Breast epithelium (tissue), 4 donors: ENCODE measurements at regions not wholly inside any gene's neighbourhood (a gene's known extent, or its start where the extent isn't known, plus 50 kb on each side); places are given as distances from the start of the nearest gene placed in this dataset.

Source experiments
- DNase-seq, 2 donors: peaks; one replicate each; pipeline ENCODE4 v3.0.0-alpha.2; 2019; ENCODE audit warnings: low spot score in 2 of 2
- H3K27ac ChIP-seq, 2 donors: fragments of 200-600 bp; sonication (generic) in 1 of 2; one replicate each; pipeline ENCODE4 v1.5.1; 2016 to 2019; ENCODE audit warnings: mild to moderate bottlenecking in 1 of 2
- H3K27me3 ChIP-seq, 2 donors: fragments of 200-600 bp; sonication (generic) in 1 of 2; one replicate each; pipeline versions ENCODE4 v1.5.1 to v1.6.0; 2017 to 2019; ENCODE audit warnings: control low read depth in 1 of 2, mild to moderate bottlenecking in 1 of 2
- H3K36me3 ChIP-seq: fragments of 200-600 bp; one replicate; pipeline ENCODE4 v1.5.1; 2019
- H3K4me1 ChIP-seq, 2 donors: fragments of 200-600 bp; sonication (generic); one replicate each; pipeline ENCODE4 v1.5.1; 2016 to 2019; ENCODE audit warnings: control low read depth in 1 of 2
- H3K4me3 ChIP-seq, 3 donors: fragments of 200-600 bp; sonication (generic); 1 replicate in 2 of 3; 2 replicates in 1 of 3; pipeline ENCODE4 v1.5.1; 2016 to 2019; ENCODE audit warnings: mild to moderate bottlenecking in 3 of 3, moderate library complexity in 2 of 3
- H3K9me3 ChIP-seq, 2 donors: fragments of 200-600 bp; sonication (generic) in 1 of 2; one replicate each; pipeline ENCODE4 v1.5.1; 2016 to 2019; ENCODE audit warnings: control low read depth in 1 of 2
- POLR2A ChIP-seq: fragments of 450-650 bp; IDR thresholded peaks from one replicate; pipeline ENCODE4 v1.6.1; 2016; ENCODE audit warnings: antibody characterized with exemption, mild to moderate bottlenecking, moderate library complexity
- POLR2AphosphoS5 ChIP-seq, 3 donors: sonication (generic); formaldehyde crosslinking; IDR thresholded peaks; one replicate each; pipeline ENCODE4 v1.6.1; 2017; ENCODE audit warnings: antibody characterized with exemption in 3 of 3
- intact Hi-C: fragments of 100-400 bp; cut with DNase I; formaldehyde crosslinking; loops from one replicate; pipeline ENCODE4 v1.15.1; 2023; ENCODE audit warnings: low total_unique reads
- TF ChIP-seq, protein P1 (sequence below), 3 donors: fragments of 450-650 bp; IDR thresholded peaks; one replicate each; pipeline ENCODE4 v1.5.1; 2016 to 2017; ENCODE audit warnings: antibody characterized with exemption in 3 of 3, mild to moderate bottlenecking in 3 of 3, moderate library complexity in 3 of 3

- Histone ChIP-seq H3K4me3 (no peak overlapping the region), H3K27ac (no peak overlapping the region), H3K36me3 (no peaks in the 10 kb centered on the region), H3K4me1 (no peaks in the 10 kb centered on the region), H3K27me3 (no peaks in the 10 kb centered on the region), H3K9me3 (no peaks in the 10 kb centered on the region)
- no peak for DNase-seq
- TF ChIP-seq POLR2AphosphoS5 (IDR thresholded peaks at IDR 0.05) (no peak), POLR2A (no peak)
- TF ChIP-seq, protein P1, sequence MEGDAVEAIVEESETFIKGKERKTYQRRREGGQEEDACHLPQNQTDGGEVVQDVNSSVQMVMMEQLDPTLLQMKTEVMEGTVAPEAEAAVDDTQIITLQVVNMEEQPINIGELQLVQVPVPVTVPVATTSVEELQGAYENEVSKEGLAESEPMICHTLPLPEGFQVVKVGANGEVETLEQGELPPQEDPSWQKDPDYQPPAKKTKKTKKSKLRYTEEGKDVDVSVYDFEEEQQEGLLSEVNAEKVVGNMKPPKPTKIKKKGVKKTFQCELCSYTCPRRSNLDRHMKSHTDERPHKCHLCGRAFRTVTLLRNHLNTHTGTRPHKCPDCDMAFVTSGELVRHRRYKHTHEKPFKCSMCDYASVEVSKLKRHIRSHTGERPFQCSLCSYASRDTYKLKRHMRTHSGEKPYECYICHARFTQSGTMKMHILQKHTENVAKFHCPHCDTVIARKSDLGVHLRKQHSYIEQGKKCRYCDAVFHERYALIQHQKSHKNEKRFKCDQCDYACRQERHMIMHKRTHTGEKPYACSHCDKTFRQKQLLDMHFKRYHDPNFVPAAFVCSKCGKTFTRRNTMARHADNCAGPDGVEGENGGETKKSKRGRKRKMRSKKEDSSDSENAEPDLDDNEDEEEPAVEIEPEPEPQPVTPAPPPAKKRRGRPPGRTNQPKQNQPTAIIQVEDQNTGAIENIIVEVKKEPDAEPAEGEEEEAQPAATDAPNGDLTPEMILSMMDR (IDR thresholded peaks at IDR 0.05): no peak
- intact Hi-C loops: no loop called here
These were observed 60.5 kb upstream of the LRIG1 start for GRCh38 chr3:66561367-66561766.

GRCh38 chr3:66565301-66565700 is 64.5 kb upstream of the LRIG1 start:
- no peak for DNase-seq
- H3K4me3 ChIP-seq: no peak overlapping the region
- TF ChIP-seq, protein P1 (IDR thresholded peaks at IDR 0.05): no peak
- no peak for TF ChIP-seq POLR2A
- TF ChIP-seq POLR2AphosphoS5 (IDR thresholded peaks at IDR 0.05): no peak
- no peaks in the 10 kb centered on the region for H3K27me3 ChIP-seq
- intact Hi-C loops: no loop called here
- H3K36me3 ChIP-seq: no peaks in the 10 kb centered on the region
- H3K27ac ChIP-seq: no peak overlapping the region
- H3K4me1 ChIP-seq: no peaks in the 10 kb centered on the region
- H3K9me3 ChIP-seq: no peaks in the 10 kb centered on the region

DNA sequence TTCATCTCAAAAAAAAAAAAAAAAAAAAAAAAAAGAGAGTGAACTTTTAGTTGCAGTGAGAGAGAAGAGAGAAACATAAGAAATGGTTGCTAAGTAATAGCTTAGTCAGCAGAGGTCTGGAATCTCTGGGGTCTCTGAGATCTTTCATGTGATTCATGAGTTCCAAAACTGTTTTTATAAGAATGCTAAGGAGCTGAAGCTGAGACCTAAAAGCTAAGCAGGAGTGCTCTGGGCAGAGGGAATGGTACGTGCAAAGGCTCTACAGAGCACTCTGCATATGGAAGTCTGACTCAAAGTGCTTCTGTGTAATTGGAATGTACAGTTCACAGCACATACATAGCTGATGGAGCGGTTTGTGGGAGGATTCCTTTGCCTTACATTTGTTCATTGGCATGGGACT is 66.3 kb upstream of the LRIG1 start:
- DNase-seq: no peak
- intact Hi-C loops: no loop called here
- TF ChIP-seq POLR2A: no peak
- TF ChIP-seq, protein P1 (IDR thresholded peaks at IDR 0.05): no peak
- TF ChIP-seq POLR2AphosphoS5 (IDR thresholded peaks at IDR 0.05): no peak

GRCh38 chr3:66572090-66572675 is 71.4 kb upstream of the LRIG1 start:
- TF ChIP-seq POLR2AphosphoS5 (IDR thresholded peaks at IDR 0.05) (no peak), POLR2A (no peak)
- TF ChIP-seq, protein P1 (IDR thresholded peaks at IDR 0.05): no peak
- Histone ChIP-seq H3K4me1 (no peaks in the 10 kb centered on the region), H3K9me3 (no peaks in the 10 kb centered on the region), H3K27ac (no peak overlapping the region), H3K27me3 (no peaks in the 10 kb centered on the region), H3K36me3 (no peaks in the 10 kb centered on the region), H3K4me3 (no peak overlapping the region)
- no peak for DNase-seq
- intact Hi-C loops: no loop called here

More for the DNA sequence above, 66.3 kb upstream of the LRIG1 start:
- no peaks in the 10 kb centered on the region for H3K9me3 ChIP-seq
- no peak overlapping the region for H3K27ac ChIP-seq
- no peaks in the 10 kb centered on the region for H3K36me3 ChIP-seq
- H3K4me3 ChIP-seq: no peak overlapping the region
- no peaks in the 10 kb centered on the region for H3K27me3 ChIP-seq
- no peaks in the 10 kb centered on the region for H3K4me1 ChIP-seq

- Histone ChIP-seq H3K4me3 (no peak overlapping the region), H3K9me3 (no peaks in the 10 kb centered on the region), H3K4me1 (no peaks in the 10 kb centered on the region), H3K27me3 (no peaks in the 10 kb centered on the region), H3K36me3 (no peaks in the 10 kb centered on the region), H3K27ac (no peak overlapping the region)
- intact Hi-C loops: no loop called here
- DNase-seq: no peak
- TF ChIP-seq, protein P1 (IDR thresholded peaks at IDR 0.05): no peak
- TF ChIP-seq POLR2AphosphoS5 (IDR thresholded peaks at IDR 0.05) (no peak), POLR2A (no peak)
These were observed 72.3 kb upstream of the LRIG1 start for GRCh38 chr3:66572938-66573710.
